B cell (primary cell): ENCODE measurements at regions not wholly inside any gene's neighbourhood (a gene's known extent, or its start where the extent isn't known, plus 50 kb on each side); places are given as distances from the start of the nearest gene placed in this dataset.

Source experiments
- ATAC-seq: fragments of 200-7000 bp; cut with Tn5 transposase; one replicate; pipeline ENCODE4 v1.10.0; 2021; ENCODE audit warnings: low read depth, mild to moderate bottlenecking, moderate number of reproducible peaks, moderate library complexity
- CTCF ChIA-PET: fragments of 350-600 bp; sonication (Branson Sonifier 250); formaldehyde crosslinking; loops from one replicate; lab custom pipeline; 2021; ENCODE audit warnings: antibody characterized with exemption, inconsistent platforms; lab: Charles Lee
- POLR2A ChIA-PET: fragments of 350-600 bp; sonication (Branson Sonifier 250); formaldehyde crosslinking; loops from one replicate; lab custom pipeline; 2021; ENCODE audit warnings: antibody characterized with exemption; lab: Charles Lee
- DNase-seq: peaks from one replicate; pipeline ENCODE4 v3.0.0; 2013
- H2AFZ ChIP-seq: 2 replicates; pipeline ENCODE4 v1.6.1; 2012; ENCODE audit warnings: mild to moderate bottlenecking, low read depth, low read length; ENCODE audit not compliant: insufficient read depth, poor library complexity, severe bottlenecking
- H3K27ac ChIP-seq, 2 donors: 1 replicate in 1 of 2; 2 replicates in 1 of 2; pipeline ENCODE4 v1.5.1; 2012 to 2013; ENCODE audit warnings: low read length in 2 of 2, mild to moderate bottlenecking in 2 of 2, moderate library complexity in 1 of 2
- H3K27me3 ChIP-seq, 4 experiments: fragments of 200-600 bp in 1 of 4; sonication (generic) in 1 of 4; replicated peaks in 1 of 4; 1 replicate in 2 of 4; 2 replicates in 2 of 4; pipeline versions ENCODE4 v1.6.1 to v1.7.0; 2013 to 2016; ENCODE audit warnings: low read length in 3 of 4, mild to moderate bottlenecking in 2 of 4, mixed read lengths in 1 of 4, moderate library complexity in 1 of 4; ENCODE audit not compliant: insufficient read depth in 4 of 4, control insufficient read depth in 3 of 4; ENCODE audit errors: control extremely low read depth in 1 of 4
- H3K36me3 ChIP-seq, 2 experiments: replicated peaks in 1 of 2; 1 replicate in 1 of 2; 2 replicates in 1 of 2; pipeline versions ENCODE4 v1.6.1 to v1.7.1; 2013; ENCODE audit warnings: low read length in 1 of 2; ENCODE audit not compliant: insufficient read depth in 2 of 2, control insufficient read depth in 1 of 2; ENCODE audit errors: control extremely low read depth in 1 of 2, extremely low read depth in 1 of 2
- H3K4me1 ChIP-seq, 2 donors: fragments of 200-600 bp in 1 of 2; sonication (generic) in 1 of 2; 1 replicate in 1 of 2; 2 replicates in 1 of 2; pipeline versions ENCODE4 v1.5.1 to v1.6.1; 2013 to 2017; ENCODE audit warnings: low read length in 2 of 2; ENCODE audit not compliant: control insufficient read depth in 2 of 2, insufficient read depth in 2 of 2
- H3K4me2 ChIP-seq: replicated peaks from 2 replicates; pipeline ENCODE3; 2012; ENCODE audit warnings: mild to moderate bottlenecking, low read depth, low read length; ENCODE audit not compliant: poor library complexity, severe bottlenecking
- H3K4me3 ChIP-seq, 5 experiments: fragments of 200-600 bp in 1 of 5; sonication (generic) in 1 of 5; 1 replicate in 3 of 5; 2 replicates in 2 of 5; pipeline versions ENCODE4 v1.5.1 to v1.7.0; 2011 to 2016; ENCODE audit warnings: low read length in 4 of 5, mild to moderate bottlenecking in 4 of 5, low read depth in 2 of 5, control low read depth in 1 of 5, moderate library complexity in 1 of 5; ENCODE audit not compliant: insufficient read depth in 1 of 5; ENCODE audit errors: control extremely low read depth in 1 of 5, extremely low read depth in 1 of 5
- H3K79me2 ChIP-seq: fragments of 200-600 bp; sonication (generic); one replicate; pipeline ENCODE4 v1.6.0; 2016; ENCODE audit warnings: low read length; ENCODE audit not compliant: control insufficient read depth, insufficient read depth
- H3K9ac ChIP-seq: fragments of 200-600 bp; sonication (generic); 2 replicates; pipeline ENCODE4 v1.6.1; 2017; ENCODE audit warnings: mild to moderate bottlenecking, low read length, moderate library complexity
- H3K9me3 ChIP-seq, 3 donors: one replicate each; pipeline versions ENCODE4 v1.6.1 to v1.7.1; 2013; ENCODE audit warnings: low read length in 2 of 3; ENCODE audit not compliant: control insufficient read depth in 2 of 3, insufficient read depth in 1 of 3; ENCODE audit errors: control extremely low read depth in 1 of 3
- H4K20me1 ChIP-seq: 2 replicates; pipeline ENCODE4 v1.6.0; 2012; ENCODE audit warnings: mild to moderate bottlenecking, low read length; ENCODE audit not compliant: insufficient read depth, control insufficient read depth, poor library complexity, severe bottlenecking
- H3K27ac Mint-ChIP-seq: one replicate; pipeline ENCODE4 v1.8.0; 2021; ENCODE audit warnings: mixed read lengths
- H3K27me3 Mint-ChIP-seq: one replicate; pipeline ENCODE4 v1.8.0; 2021; ENCODE audit warnings: mixed read lengths
- H3K4me1 Mint-ChIP-seq: one replicate; pipeline ENCODE4 v1.8.0; 2021; ENCODE audit warnings: mixed read lengths
- H3K4me3 Mint-ChIP-seq: one replicate; pipeline ENCODE4 v1.8.0; 2021; ENCODE audit warnings: mixed read lengths
- H3K9me3 Mint-ChIP-seq: one replicate; pipeline ENCODE4 v1.8.0; 2022; ENCODE audit warnings: mixed read lengths; ENCODE audit not compliant: insufficient read depth
- CTCF ChIP-seq: fragments of 200-600 bp; IDR thresholded peaks from one replicate; pipeline ENCODE4 v1.8.0; 2022; ENCODE audit warnings: antibody characterized with exemption, mild to moderate bottlenecking
- EZH2 ChIP-seq: IDR thresholded peaks from 2 replicates; pipeline ENCODE4 v1.6.1; 2012; ENCODE audit warnings: borderline replicate concordance, low read depth, mild to moderate bottlenecking, moderate library complexity, low read length; ENCODE audit not compliant: insufficient read depth, poor library complexity, severe bottlenecking
- WGBS: methylation state at CpG from one replicate; pipeline ENCODE4 v1.1.5; 2013; ENCODE audit warnings: missing lambda C conversion rate; ENCODE audit not compliant: insufficient coverage; 5-methylcytosine and 5-hydroxymethylcytosine counted together
- intact Hi-C: fragments of 100-400 bp; cut with micrococcal nuclease; formaldehyde crosslinking; loops from one replicate; pipeline ENCODE4 v1.10.0; 2022

GRCh38 chr4:124803026-124803425, 90.5 kb upstream of the ANKRD50 start:
- Histone ChIP-seq H2AFZ (no peak overlapping the region), H3K9ac (no peak overlapping the region), H3K36me3 (no peaks in the 10 kb centered on the region), H3K4me3 (no peak overlapping the region), H3K4me2 (no peak overlapping the region), H3K4me1 (no peaks in the 10 kb centered on the region), H4K20me1 (no peaks in the 10 kb centered on the region), H3K27ac (no peak overlapping the region), H3K27me3 (no peaks in the 10 kb centered on the region), H3K9me3 (peaks cover 0 to 2% (median 0%) of the 10 kb centered on the region in 3 donors), H3K79me2 (no peaks in the 10 kb centered on the region)
- Mint-ChIP-seq H3K4me3 (no peak overlapping the region), H3K4me1 (no peaks in the 10 kb centered on the region), H3K27me3 (no peaks in the 10 kb centered on the region), H3K27ac (no peak overlapping the region), H3K9me3 (no peaks in the 10 kb centered on the region)
- intact Hi-C loops = no loop called here
- ChIA-PET POLR2A (no interaction called here), CTCF (no interaction called here)
- TF ChIP-seq CTCF = no peak
- no peak for TF ChIP-seq EZH2
- ATAC-seq = no peak
- no CpG with 5 or more reads among the region's 1 CpG for WGBS
- no peak for DNase-seq

GRCh38 chr4:124797223-124797622, 84.7 kb upstream of the ANKRD50 start:
- no peak overlapping the region for H3K4me3 Mint-ChIP-seq
- H3K27me3 ChIP-seq = no peaks in the 10 kb centered on the region
- no peaks in the 10 kb centered on the region for H3K79me2 ChIP-seq
- DNase-seq (no peak), ATAC-seq (no peak)
- no peak overlapping the region for H2AFZ ChIP-seq
- ChIA-PET POLR2A (no interaction called here), CTCF (no interaction called here)
- H3K4me1 ChIP-seq = no peaks in the 10 kb centered on the region
- peaks cover 0 to 1% (median 0%) of the 10 kb centered on the region in 3 donors for H3K9me3 ChIP-seq
- no peak overlapping the region for H3K9ac ChIP-seq
- H3K36me3 ChIP-seq = no peaks in the 10 kb centered on the region
- TF ChIP-seq EZH2 = no peak
- no peak for TF ChIP-seq CTCF
- H3K4me1 Mint-ChIP-seq = no peaks in the 10 kb centered on the region
- no CpG with 5 or more reads among the region's 3 CpGs for WGBS
- no peaks in the 10 kb centered on the region for H3K9me3 Mint-ChIP-seq
- intact Hi-C loops = no loop called here
- H3K4me3 ChIP-seq = no peak overlapping the region
- H3K27me3 Mint-ChIP-seq = no peaks in the 10 kb centered on the region
- H4K20me1 ChIP-seq = no peaks in the 10 kb centered on the region
- H3K27ac ChIP-seq = no peak overlapping the region
- H3K27ac Mint-ChIP-seq = no peak overlapping the region
- no peak overlapping the region for H3K4me2 ChIP-seq
